ENCODE measurements at regions not wholly inside any gene's neighbourhood (a gene's known extent, or its start where the extent isn't known, plus 50 kb on each side); places are given as distances from the start of the nearest gene placed in this dataset.

DNA sequence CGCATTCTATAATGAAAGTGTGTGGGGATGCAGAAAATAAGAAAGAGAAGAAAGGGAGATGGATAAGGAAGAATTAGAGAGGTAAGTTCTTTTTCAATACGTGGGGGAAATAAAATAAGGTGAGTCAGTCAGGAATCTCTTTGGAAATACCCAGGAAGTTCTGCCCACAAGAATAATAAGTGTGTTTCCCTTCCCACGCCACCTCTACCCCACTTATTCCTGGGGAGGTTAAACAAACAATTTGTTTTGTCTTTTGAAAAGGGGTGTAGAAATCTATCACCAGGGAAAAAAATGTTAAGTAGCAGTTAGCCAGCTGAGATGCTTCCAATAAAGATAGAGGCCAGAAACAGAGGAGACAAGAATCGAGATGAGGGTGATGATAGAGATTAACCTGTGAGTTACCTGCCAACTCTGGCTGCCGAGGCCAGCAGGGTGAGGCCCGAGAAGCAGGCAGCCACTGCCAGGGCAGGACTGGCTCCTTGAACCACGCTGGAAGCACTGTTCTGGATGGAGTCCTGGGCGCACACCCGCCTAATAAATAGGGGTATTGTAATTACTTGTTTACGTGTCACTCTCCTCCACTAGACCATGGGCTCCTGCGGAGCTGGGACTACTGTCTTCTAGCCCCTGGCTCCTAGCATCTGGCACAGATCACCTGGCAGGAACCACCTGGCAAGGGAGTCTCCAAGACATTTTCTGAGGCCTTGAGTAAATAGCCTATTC is 191.3 kb downstream of the FGFR2 start:
- Histone ChIP-seq H3K36me3 (ENCODE audit: control insufficient read depth, insufficient read depth, low read length) (no peaks in the 10 kb centered on the region), H3K4me3 (ENCODE audit: low read depth, low read length) (no peak overlapping the region), H3K4me1 (ENCODE audit: control insufficient read depth, insufficient read depth, low read length) (no peaks in the 10 kb centered on the region), H3K9ac (ENCODE audit: low read length) (no peak overlapping the region), H3K9me3 (ENCODE audit: control insufficient read depth, insufficient read depth, low read depth, low read length) (no peaks in the 10 kb centered on the region), H3K27ac (ENCODE audit: low read depth, low read length) (no peak overlapping the region), H3K27me3 (ENCODE audit: control insufficient read depth, insufficient read depth, low read length) (no peaks in the 10 kb centered on the region)

DNA sequence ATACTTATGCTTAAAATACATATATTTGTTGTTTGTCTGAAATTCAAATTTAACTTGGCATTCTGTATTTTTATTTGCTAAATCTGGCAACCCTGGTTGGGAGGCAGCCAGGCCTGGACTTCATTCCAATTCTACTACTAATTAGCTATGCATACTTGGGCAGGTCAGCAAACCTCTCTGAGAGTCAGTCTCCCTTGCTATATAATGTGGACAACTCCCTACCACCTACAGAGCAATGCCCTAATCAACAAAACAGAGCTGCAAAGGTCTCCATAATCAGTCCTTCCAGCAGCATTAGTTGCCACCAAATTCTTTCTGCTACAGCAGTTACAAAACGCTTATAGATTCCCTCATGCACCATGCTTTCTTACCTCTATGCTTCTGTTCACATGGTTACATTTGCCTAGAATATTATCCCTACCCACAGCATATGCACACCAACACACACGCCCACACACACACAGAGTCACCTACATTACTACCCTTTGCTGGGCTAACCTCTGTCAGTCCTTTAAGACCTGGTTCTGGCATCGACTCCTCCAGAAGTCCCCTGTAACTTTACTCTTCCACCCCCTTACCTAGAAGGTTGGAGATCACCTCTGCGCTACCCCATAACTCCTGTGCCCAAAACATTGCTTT is 188.7 kb downstream of the FGFR2 start:
- no peak overlapping the region for H3K4me3 ChIP-seq (ENCODE audit: low read depth, low read length)
- peaks cover 6% of the 10 kb centered on the region; the same call in 1 of the 2 replicates for H3K9me3 ChIP-seq (ENCODE audit: control insufficient read depth, insufficient read depth, low read depth, low read length)
- H3K9ac ChIP-seq (ENCODE audit: low read length) = no peak overlapping the region
- H3K27ac ChIP-seq (ENCODE audit: low read depth, low read length) = no peak overlapping the region
- H3K27me3 ChIP-seq (ENCODE audit: control insufficient read depth, insufficient read depth, low read length) = no peaks in the 10 kb centered on the region
- H3K4me1 ChIP-seq (ENCODE audit: control insufficient read depth, insufficient read depth, low read length) = no peaks in the 10 kb centered on the region
- no peaks in the 10 kb centered on the region for H3K36me3 ChIP-seq (ENCODE audit: control insufficient read depth, insufficient read depth, low read length)

DNA sequence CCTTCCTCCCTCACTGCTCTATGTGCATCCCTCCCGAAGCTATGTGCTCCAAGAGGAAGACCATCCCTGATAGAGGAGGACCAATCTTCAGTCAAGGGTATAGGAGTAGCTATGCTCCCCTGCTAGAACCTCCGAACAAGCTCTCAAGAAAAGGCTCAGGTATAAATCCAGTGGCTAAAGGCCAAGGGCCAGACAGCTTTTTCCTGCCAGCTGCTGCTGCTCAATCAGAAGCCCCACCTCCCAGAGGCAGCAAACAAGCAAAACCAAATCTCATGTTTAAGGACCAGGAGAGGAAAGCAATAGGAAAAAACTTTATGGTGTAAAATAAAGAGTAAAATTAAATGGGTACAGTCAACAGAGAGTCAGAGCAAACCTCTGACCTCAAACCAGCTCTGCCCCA is 187.2 kb downstream of the FGFR2 start:
- H3K36me3 ChIP-seq (ENCODE audit: control insufficient read depth, insufficient read depth, low read length) = no peaks in the 10 kb centered on the region
- peaks cover 6% of the 10 kb centered on the region; the same call in 1 of the 2 replicates for H3K9me3 ChIP-seq (ENCODE audit: control insufficient read depth, insufficient read depth, low read depth, low read length)
- H3K4me1 ChIP-seq (ENCODE audit: control insufficient read depth, insufficient read depth, low read length) = no peaks in the 10 kb centered on the region
- H3K4me3 ChIP-seq (ENCODE audit: low read depth, low read length) = no peak overlapping the region
- H3K27me3 ChIP-seq (ENCODE audit: control insufficient read depth, insufficient read depth, low read length) = no peaks in the 10 kb centered on the region
- H3K27ac ChIP-seq (ENCODE audit: low read depth, low read length) = no peak overlapping the region
- no peak overlapping the region for H3K9ac ChIP-seq (ENCODE audit: low read length)

DNA sequence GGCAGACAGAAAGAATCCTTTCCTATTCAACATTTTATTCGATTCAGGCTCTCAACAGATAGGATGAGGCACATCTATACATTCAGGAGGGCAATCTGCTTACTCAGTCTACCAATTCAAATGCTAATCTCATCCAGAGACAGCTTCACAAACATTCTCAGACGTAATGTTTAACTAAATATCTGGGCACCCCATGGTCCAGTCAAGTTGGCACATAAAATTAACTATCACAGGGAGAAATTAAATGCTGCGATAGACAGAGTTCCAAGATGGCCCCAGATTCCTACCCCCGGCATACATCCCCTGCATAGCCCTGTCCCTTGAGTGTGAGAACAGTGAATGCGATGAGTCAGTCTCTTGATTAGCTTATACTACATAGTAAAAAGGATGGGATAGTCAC is 184.3 kb downstream of the FGFR2 start:
- Histone ChIP-seq H3K4me1 (ENCODE audit: control insufficient read depth, insufficient read depth, low read length) (no peaks in the 10 kb centered on the region), H3K27me3 (ENCODE audit: control insufficient read depth, insufficient read depth, low read length) (no peaks in the 10 kb centered on the region), H3K9me3 (ENCODE audit: control insufficient read depth, insufficient read depth, low read depth, low read length) (peaks cover 6% of the 10 kb centered on the region; the same call in 1 of the 2 replicates), H3K4me3 (ENCODE audit: low read depth, low read length) (no peak overlapping the region), H3K9ac (ENCODE audit: low read length) (no peak overlapping the region), H3K27ac (ENCODE audit: low read depth, low read length) (no peak overlapping the region), H3K36me3 (ENCODE audit: control insufficient read depth, insufficient read depth, low read length) (no peaks in the 10 kb centered on the region)

DNA sequence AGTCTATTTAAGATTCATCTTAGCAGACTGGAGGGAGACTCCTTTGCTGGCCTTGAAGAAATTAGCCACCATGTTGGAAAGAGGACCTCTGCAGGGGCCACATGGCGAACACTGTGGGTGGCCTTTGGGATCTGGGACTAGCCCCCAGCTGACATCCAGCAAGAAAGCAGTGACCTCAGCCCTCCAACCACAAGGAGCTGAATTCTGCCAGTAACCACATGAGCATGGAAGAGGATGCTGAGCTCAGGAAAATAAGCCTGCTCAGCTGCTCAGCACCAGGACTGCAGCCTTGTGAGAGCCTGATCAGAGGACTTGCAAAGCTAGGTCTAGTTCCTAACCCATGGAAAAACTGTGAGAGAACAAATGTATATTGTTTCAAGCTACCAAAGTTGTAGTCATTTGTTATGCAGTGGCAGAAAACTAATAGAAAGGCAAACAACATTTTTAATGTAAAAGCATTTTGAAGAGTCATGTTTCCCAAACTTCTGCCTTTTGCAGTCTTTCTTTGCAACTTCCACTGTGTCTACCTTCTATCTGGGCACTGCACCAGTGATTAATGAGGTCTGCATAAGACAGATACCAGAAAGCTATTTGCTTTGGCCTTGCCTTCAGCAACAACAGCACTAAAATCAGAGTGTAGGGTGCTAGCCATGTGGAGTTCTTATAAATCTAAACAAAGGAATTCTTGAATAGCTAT is 183.7 kb downstream of the FGFR2 start:
- no peak overlapping the region for H3K4me3 ChIP-seq (ENCODE audit: low read depth, low read length)
- H3K36me3 ChIP-seq (ENCODE audit: control insufficient read depth, insufficient read depth, low read length) = no peaks in the 10 kb centered on the region
- H3K27ac ChIP-seq (ENCODE audit: low read depth, low read length) = no peak overlapping the region
- no peaks in the 10 kb centered on the region for H3K4me1 ChIP-seq (ENCODE audit: control insufficient read depth, insufficient read depth, low read length)
- no peak overlapping the region for H3K9ac ChIP-seq (ENCODE audit: low read length)
- H3K27me3 ChIP-seq (ENCODE audit: control insufficient read depth, insufficient read depth, low read length) = no peaks in the 10 kb centered on the region
- peaks cover 6% of the 10 kb centered on the region; the same call in 1 of the 2 replicates for H3K9me3 ChIP-seq (ENCODE audit: control insufficient read depth, insufficient read depth, low read depth, low read length)

DNA sequence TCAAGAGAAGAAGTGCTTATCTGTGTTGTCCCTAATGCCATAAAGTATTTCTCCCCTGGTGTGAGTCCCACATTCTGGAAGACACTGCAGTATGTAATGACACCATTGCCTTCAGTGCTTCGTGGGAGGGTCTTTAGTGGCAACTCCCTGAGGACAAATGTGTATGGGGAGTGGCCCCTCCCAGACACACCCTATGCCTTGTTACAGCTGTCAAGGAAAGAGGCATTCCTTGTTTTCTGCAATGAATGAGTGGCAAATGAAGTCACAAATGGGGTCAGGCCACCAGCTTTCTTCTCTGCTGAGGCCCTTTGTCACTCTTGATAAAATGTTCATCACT is 183.2 kb downstream of the FGFR2 start:
- no peak overlapping the region for H3K27ac ChIP-seq (ENCODE audit: low read depth, low read length)
- H3K9me3 ChIP-seq (ENCODE audit: control insufficient read depth, insufficient read depth, low read depth, low read length) = peaks cover 6% of the 10 kb centered on the region; the same call in 1 of the 2 replicates
- no peaks in the 10 kb centered on the region for H3K36me3 ChIP-seq (ENCODE audit: control insufficient read depth, insufficient read depth, low read length)
- no peaks in the 10 kb centered on the region for H3K27me3 ChIP-seq (ENCODE audit: control insufficient read depth, insufficient read depth, low read length)
- no peak overlapping the region for H3K9ac ChIP-seq (ENCODE audit: low read length)
- H3K4me3 ChIP-seq (ENCODE audit: low read depth, low read length) = no peak overlapping the region
- H3K4me1 ChIP-seq (ENCODE audit: control insufficient read depth, insufficient read depth, low read length) = no peaks in the 10 kb centered on the region

DNA sequence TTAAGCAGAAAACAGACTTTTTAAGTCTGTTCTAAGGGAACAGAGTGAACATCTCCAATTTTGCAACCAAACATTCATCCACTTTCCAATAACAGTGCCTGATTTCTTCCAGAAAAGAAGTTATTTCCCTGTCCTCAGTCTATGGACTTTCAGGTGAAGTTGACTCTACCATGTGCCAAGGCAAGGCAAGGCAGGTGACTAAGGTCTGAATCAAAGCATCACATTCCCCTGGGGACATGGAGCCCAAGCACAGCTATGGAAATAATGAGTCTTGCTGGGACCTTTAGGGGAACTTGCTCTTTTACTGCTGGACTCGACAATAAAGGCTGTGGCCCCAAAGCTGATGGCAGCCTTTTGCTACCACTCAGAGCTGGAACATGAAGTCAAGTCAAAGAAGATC is 182.2 kb downstream of the FGFR2 start:
- Histone ChIP-seq H3K9ac (ENCODE audit: low read length) (no peak overlapping the region), H3K36me3 (ENCODE audit: control insufficient read depth, insufficient read depth, low read length) (no peaks in the 10 kb centered on the region), H3K27ac (ENCODE audit: low read depth, low read length) (no peak overlapping the region), H3K9me3 (ENCODE audit: control insufficient read depth, insufficient read depth, low read depth, low read length) (peaks cover 6% of the 10 kb centered on the region; the same call in 1 of the 2 replicates), H3K4me1 (ENCODE audit: control insufficient read depth, insufficient read depth, low read length) (no peaks in the 10 kb centered on the region), H3K4me3 (ENCODE audit: low read depth, low read length) (no peak overlapping the region), H3K27me3 (ENCODE audit: control insufficient read depth, insufficient read depth, low read length) (no peaks in the 10 kb centered on the region)

DNA sequence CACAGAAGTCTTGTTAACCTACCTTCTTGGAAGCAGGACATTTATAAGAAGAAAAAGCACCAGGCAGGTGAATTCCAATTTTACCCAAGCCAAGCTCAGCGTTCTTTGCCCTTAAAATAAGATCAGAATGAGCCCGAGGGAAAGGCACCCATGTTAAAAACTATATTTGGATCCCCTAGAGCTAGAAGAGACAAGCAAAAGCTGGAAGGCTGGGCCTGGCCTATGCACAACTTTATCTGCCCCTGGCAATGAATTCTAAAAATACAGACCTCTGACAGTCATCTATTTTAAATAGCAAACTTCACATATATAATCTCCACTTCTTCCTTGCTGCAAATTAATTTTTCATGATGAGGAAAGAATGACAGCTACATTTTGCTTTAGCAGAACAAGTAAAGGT is 180.9 kb downstream of the FGFR2 start:
- no peak overlapping the region for H3K27ac ChIP-seq (ENCODE audit: low read depth, low read length)
- peaks cover 6% of the 10 kb centered on the region; the same call in 1 of the 2 replicates for H3K9me3 ChIP-seq (ENCODE audit: control insufficient read depth, insufficient read depth, low read depth, low read length)
- H3K4me1 ChIP-seq (ENCODE audit: control insufficient read depth, insufficient read depth, low read length) = no peaks in the 10 kb centered on the region
- no peaks in the 10 kb centered on the region for H3K27me3 ChIP-seq (ENCODE audit: control insufficient read depth, insufficient read depth, low read length)
- H3K36me3 ChIP-seq (ENCODE audit: control insufficient read depth, insufficient read depth, low read length) = no peaks in the 10 kb centered on the region
- no peak overlapping the region for H3K4me3 ChIP-seq (ENCODE audit: low read depth, low read length)
- H3K9ac ChIP-seq (ENCODE audit: low read length) = no peak overlapping the region

DNA sequence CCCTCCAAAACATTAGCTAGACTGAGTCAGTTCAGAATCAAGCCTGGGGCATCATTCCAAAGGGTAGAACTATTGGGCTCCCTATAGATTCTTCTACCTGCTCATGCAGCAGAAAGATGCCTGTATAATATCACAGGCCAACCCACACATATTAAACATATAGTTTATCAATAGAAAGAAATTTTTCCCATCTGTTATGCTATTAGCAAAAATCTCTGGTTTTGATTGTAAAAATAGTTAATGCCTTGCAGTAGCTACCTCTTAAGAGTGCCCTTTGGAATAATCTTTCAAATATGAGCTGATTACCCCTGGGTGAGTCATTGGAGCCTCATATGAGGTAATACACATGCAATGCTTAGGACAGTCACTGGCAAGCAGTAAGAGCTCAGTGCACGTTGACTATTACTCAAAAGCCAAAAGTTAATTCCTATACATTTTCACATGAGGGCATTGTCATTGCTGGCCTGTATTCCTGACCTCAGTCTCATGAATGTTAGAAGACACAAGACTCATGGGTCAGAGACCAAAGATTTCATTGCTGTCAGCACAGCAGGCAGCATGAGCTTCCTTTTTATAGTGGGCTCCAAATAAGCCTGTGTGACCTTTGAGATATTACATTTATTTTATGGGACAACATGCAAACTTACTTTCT is 180.0 kb downstream of the FGFR2 start:
- no peak overlapping the region for H3K9ac ChIP-seq (ENCODE audit: low read length)
- H3K36me3 ChIP-seq (ENCODE audit: control insufficient read depth, insufficient read depth, low read length) = no peaks in the 10 kb centered on the region
- no peak overlapping the region for H3K27ac ChIP-seq (ENCODE audit: low read depth, low read length)
- H3K9me3 ChIP-seq (ENCODE audit: control insufficient read depth, insufficient read depth, low read depth, low read length) = peaks cover 3% of the 10 kb centered on the region; the same call in 1 of the 2 replicates
- no peak overlapping the region for H3K4me3 ChIP-seq (ENCODE audit: low read depth, low read length)
- no peaks in the 10 kb centered on the region for H3K4me1 ChIP-seq (ENCODE audit: control insufficient read depth, insufficient read depth, low read length)
- H3K27me3 ChIP-seq (ENCODE audit: control insufficient read depth, insufficient read depth, low read length) = no peaks in the 10 kb centered on the region

DNA sequence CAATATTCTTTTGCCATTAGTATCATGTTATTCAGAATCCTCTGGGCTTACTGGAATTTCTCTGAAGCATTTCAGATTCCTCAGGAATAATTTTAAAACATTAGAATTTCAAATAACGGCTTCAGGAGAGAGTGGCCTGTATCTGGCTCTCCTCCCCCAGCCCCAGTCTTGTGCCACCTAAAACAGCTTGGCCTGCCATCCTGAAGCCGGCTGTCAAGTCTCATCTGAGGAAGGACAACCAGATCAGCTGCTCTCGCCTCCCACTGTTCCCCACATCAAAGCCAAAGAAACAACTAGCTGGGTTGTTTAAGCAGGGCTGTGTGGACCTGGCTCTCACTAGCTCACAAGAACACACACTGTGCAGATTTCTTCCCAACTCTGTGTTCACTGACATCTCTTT is 178.2 kb downstream of the FGFR2 start:
- Histone ChIP-seq H3K27me3 (ENCODE audit: control insufficient read depth, insufficient read depth, low read length) (no peaks in the 10 kb centered on the region), H3K9me3 (ENCODE audit: control insufficient read depth, insufficient read depth, low read depth, low read length) (no peaks in the 10 kb centered on the region), H3K4me3 (ENCODE audit: low read depth, low read length) (no peak overlapping the region), H3K9ac (ENCODE audit: low read length) (no peak overlapping the region), H3K4me1 (ENCODE audit: control insufficient read depth, insufficient read depth, low read length) (no peaks in the 10 kb centered on the region), H3K36me3 (ENCODE audit: control insufficient read depth, insufficient read depth, low read length) (no peaks in the 10 kb centered on the region), H3K27ac (ENCODE audit: low read depth, low read length) (no peak overlapping the region)

DNA sequence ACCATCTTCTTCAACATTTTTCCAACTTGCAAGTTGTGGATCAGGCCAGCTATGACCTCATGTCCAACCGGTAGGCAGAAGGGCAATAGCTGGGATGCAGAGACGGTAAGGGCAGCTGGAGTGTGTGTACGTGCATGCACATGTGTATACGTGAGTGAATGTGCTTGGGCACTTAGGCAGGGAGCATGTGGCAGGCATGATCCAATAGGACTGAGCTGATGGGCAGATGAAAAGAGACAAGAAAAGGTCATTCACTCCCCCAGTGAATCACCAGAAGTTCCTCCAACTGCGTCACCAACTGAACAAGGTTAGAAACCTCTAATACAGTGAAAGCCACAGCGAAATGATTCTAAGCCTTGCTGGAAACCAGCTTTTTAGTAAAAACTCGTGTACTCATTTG is 176.1 kb downstream of the FGFR2 start:
- H3K27ac ChIP-seq (ENCODE audit: low read depth, low read length) = no peak overlapping the region
- H3K27me3 ChIP-seq (ENCODE audit: control insufficient read depth, insufficient read depth, low read length) = no peaks in the 10 kb centered on the region
- no peak overlapping the region for H3K9ac ChIP-seq (ENCODE audit: low read length)
- H3K4me3 ChIP-seq (ENCODE audit: low read depth, low read length) = no peak overlapping the region
- H3K4me1 ChIP-seq (ENCODE audit: control insufficient read depth, insufficient read depth, low read length) = no peaks in the 10 kb centered on the region
- H3K9me3 ChIP-seq (ENCODE audit: control insufficient read depth, insufficient read depth, low read depth, low read length) = no peaks in the 10 kb centered on the region
- H3K36me3 ChIP-seq (ENCODE audit: control insufficient read depth, insufficient read depth, low read length) = no peaks in the 10 kb centered on the region

All from HUES6 (cell line).